Middle frontal gyrus (tissue), 1 donor: ENCODE measurements at regions not wholly inside any gene's neighbourhood (a gene's known extent, or its start where the extent isn't known, plus 50 kb on each side); places are given as distances from the start of the nearest gene placed in this dataset.
A peak's percentile ranks its signal among the peaks of the same experiment; 100 is the strongest.
"Not testable (repeated sequence)": the region's sequence is repeated elsewhere in the genome, so short reads cannot be mapped to it uniquely, and the experiment has no call there.

Experiments used
- DNase-seq: peaks from one replicate; pipeline ENCODE4 v3.0.0-alpha.2; 2015; ENCODE audit warnings: low spot score; ENCODE audit errors: extremely low spot score

DNA sequence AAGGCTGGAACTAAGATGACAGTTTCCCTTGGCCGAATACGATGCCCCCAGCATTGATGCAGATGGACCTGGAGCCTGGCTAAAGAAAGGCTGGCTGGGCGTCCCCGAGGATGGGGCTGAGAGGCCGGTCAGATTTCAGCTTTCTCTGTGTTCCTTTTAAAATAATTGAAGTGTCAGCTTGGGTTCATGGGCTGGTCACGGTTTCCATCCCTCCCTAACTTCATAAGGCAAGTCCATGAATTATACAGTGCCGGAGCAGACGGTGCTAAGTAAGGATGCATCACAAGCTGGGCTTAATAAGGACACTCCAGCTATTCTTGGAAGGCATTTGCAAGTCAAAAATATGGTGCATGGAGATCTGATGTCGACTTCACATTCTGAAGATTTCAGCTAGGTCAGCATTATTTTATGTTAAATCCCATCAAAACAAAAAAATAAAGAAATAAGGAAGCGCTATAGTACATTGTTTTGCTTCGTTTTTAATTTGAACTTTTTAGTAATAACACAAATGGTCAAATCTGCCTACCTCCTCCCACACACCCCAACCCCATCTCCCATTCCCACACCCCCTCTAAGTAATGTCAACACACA is 220.8 kb downstream of the RPLP1 start:
- no peak for DNase-seq

DNA sequence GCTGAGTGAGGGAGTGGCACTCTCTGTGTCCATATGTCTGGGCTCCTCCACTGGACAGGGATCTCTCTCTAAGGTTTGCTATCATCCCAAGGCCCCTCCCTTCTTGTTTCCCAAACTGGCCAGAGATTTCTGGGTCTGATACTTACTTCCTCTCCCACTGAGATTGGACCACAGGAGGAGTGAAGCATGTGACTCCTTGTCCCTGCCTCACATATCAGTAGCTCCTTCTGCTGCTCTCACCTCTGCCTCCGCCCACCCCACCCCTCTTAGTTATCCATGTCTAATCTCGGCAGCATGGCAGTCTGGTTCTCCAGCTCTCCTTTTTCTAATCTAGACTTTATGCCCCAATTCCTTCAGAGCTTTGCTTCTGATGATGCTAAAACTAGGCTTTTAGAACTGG is 223.1 kb downstream of the RPLP1 start:
- no peak for DNase-seq

DNA sequence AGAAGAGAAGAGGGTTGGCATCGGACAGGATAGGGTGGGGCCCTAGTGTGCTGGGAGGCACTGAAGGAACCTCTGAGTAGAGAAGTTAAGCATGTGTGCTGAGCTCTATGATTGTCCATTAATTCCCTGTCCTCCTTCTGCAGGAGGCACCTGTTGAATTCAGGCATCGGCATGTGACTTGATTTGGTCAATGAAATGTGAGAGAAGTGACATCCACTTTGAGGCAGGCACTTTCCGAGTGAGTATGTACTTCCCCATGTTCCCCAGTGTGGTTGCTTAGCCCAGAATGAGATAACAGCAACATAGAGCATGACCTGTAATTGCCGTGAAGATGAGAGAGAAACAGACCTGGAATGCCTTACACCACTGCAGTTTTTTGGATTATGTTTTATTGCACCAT is 224.8 kb downstream of the RPLP1 start:
- no peak for DNase-seq

DNA sequence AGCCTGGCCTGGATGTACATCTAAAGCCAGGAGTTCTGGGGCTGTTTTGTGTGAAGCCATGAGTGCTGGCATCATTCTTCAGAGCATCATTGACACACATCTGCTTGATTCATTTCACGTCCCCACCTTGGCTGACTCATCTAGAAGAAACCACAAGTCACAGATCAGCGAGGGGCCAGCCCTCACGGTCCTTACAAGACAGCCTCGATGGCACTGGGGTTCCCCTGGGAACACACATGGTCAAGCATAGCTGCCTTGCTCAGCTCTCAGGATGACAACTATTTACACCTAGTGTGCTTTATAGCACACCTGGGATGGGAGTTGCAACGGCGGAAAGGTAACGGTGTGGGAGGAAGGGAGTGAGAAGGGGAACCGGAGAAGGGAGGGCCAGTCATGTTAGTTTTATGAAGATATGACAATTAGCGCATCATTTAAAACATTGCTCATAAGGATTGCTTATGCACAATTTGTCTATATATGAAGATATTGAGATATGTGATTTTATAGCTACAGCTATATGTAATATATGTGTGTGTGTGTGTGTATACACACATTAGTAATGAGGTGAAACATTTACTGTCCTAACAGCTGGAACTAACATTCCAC is 227.1 kb downstream of the RPLP1 start:
- DNase-seq: no peak

DNA sequence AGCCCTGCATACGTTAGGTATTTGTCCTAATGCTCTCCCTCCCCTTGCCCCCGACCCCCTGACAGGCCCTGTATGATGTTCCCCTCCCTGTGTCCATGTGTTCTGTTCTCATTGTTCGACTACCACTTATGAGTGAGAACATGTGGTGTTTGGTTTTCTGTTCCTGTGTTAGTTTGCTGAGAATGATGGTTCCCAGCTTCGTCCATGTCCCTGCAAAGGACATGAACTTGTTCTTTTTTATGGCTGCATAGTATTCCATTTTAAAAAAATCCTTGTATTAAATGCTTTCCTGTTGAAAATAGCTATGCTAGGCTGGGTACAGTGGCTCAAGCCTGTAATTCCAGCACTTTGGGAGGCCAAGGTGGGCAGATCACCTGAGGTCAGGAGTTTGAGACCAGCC is 232.2 kb downstream of the RPLP1 start:
- DNase-seq: not testable (repeated sequence)

DNA sequence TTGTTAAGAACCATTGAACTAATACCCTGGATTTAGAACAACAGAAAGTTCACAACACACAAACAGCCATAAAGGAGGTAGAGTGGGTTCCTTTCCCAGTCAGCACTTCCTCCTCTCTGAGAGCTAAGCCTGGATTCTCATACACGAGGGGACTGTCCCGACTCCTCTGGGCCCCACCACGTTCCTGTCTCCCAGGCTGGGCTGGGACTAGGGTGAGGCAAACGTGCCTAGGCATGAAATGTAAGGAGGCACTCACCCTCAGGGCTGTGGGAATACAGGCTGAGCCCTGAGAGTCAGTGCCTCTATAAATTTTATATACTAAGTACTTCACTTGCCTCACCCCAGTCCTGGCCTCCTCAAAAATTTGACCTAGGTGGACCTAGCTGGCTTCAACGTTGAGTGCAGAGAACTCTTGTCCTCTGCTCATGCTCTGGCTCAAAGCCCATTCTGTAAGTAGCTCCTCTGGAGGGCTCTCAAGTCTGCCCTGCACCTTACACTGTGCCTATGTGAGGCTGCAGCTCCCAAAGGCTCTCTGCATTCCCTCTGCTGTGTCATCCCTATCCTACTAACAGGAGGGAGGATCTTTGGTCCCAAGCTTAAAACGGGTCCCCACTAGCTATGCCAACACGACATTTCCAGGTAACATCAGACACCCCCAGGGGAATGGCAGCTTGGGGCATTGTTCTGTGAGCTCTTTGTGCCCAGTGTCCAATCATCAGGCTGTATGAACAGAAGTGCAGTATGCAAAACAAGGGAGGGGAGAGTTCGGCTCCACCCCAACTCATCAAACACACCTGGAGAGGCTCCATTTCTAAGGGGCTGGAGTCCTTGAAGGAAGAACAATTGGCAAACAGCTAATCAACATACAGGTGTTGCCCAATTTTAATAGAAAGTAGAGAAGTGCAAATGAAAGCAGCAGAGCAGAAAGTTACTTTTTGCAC is 233.2 kb downstream of the RPLP1 start:
- no peak for DNase-seq

DNA sequence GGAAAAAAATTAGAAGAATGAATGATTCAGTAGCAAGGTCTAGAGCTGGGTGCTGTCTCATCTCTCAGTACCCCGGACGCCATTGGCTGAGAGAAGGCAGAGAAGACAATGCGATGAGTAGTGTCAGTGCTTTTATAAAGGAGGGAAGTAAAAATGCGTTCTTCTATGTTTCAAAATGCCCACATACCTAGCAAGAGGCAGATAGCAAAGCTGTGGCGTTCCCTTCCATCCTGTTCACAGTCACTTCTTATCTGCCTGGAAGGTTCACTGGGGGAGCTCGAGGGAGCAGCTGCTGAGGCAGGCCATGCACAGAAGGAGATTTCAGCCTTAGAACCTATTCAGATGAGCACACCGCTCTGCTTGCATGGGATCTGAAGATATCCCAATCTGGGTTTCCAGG is 234.0 kb downstream of the RPLP1 start:
- no peak for DNase-seq

DNA sequence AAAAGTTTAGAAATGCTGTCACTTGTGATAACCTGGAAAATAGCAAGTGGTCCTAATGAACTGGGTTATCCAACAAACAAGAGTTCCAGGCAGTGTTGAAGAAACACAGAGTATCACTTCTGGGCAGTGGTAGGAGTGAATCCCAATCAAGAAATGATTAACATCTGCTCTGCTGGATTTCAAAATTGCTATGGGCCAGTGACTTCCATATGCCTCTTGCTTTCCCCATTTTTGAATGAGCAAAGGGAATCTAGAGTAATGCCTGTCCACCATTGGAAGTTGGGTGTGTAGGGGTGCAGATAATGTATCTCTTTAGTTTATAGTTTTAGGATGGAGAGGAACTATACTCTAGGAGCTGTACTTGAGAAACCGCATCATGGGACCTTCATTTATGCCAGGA is 236.5 kb downstream of the RPLP1 start:
- no peak for DNase-seq

DNA sequence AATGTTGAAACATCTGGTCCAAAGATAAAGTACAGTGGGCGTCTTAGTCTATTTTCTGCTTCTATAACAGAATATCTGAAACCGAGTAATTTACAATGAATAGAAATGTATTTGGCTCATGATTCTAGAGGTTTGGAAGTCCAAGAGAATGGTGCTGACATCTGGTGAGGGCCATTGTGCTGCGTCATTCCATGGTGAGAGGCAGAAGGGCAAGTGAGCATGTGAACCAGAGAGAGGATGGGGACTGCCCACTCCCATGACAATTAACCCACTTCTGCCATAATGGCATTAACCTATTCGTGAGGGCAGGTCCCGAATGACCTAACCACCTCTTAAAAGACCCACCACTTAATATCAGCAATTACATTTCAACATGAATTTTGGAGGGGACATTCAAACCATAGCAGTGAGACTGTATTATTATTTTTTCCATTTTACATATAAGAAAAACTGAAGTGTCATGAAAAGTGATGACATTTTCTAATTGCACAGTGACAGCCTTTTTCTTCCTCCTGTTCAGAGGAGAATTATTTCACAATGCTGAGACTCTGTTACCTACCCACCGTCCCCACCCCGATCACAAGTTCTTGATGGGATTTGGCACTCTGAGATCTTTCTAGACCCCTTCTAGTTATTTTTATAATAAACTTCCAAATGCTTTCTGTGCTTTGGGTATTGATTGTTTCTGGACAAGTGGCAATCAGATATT is 238.8 kb downstream of the RPLP1 start:
- DNase-seq: no peak

DNA sequence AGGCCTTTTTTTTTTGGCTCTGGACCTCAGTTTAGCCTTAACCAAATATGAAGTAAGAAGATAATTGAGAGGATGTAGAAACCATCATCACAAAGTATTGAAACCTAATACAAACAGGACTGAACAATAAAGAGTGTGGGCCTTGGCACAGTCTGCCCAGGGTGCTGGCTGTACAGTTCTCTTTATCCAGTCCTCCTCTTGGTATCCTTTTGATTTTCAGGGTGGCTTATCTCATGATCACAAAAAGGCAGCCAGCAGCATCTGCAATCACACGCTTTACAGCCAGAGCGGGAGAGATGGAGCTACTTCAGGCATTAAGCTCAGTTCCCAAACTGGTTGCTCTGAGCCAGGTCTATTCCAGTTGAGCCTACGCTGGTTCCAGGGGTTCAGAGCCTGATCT is 239.7 kb downstream of the RPLP1 start:
- no peak for DNase-seq

DNA sequence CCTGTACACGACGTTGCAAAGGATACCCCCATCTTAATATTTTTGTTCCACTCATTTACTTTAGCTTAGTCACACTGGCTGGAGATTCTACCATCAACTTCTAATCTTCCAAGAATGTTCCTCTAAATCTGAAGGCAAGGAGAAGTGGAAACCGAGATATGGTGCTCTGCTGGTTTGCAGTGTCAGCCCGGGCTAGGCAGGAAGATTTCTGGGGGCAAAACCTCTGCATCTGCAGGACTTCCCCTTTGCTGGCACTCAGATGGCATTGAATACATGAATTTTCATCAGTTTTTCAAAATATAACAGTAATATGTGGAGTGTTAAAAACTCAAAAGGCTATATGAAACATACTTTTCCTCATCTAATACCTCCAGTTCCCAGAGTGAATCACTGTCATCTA is 240.4 kb downstream of the RPLP1 start:
- no peak for DNase-seq

DNA sequence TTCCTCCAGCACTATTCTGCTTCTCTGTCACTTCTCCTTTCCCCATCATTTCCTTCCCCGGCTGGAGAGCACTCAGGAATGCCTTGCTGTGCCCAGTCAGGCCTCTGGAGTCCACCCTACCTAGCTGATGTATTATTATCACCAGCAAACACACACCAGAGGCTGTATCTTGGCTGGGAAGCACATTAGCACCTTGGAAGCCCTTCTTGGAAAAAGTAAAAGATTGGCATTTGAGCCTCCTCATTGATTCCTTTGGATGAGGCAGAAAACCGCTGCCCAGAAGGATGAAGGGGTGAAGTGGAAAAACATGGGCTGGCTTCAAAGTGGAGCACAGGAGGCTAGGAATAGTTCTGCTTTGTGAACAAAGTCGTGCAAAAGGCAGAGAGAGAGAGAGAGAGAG is 244.3 kb downstream of the RPLP1 start:
- DNase-seq: no peak

DNA sequence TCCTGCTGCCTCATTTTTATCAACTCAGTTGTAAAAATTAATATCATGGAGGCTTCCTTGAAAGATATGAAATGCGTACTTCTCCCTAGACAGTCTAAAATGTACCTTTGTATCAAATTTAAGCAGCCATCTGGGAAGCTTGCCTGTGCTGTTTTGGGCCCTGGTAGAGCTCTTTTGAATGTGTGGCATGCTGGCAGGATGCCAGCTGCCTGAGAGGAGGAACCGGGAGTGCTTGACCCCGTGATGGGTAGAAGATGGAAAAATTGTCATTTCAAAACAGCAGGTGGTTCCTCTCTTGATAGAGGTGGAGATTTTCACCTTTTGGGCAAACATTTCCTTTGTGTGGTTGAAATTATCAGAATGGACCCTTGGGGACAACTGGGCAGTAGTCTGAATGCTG is 245.3 kb downstream of the RPLP1 start:
- DNase-seq: no peak

DNA sequence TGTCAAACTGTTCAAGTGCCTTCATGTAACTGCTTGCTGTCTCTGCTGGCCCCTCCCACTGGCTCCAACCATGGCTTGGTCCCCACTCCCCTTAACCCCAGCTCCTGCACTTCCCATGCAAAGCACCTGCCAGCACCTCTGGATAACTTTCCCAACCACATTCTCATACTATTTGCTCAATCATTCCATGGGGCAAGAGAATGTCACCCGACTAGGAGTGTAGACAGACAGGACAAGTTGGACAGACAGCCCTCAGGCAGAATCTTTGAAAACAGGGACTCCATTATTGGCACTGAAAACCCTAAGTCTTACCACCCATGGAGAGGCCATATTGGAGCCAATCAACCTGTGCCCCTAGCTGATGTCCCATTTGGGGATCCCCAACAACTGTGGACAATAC is 246.5 kb downstream of the RPLP1 start:
- no peak for DNase-seq

DNA sequence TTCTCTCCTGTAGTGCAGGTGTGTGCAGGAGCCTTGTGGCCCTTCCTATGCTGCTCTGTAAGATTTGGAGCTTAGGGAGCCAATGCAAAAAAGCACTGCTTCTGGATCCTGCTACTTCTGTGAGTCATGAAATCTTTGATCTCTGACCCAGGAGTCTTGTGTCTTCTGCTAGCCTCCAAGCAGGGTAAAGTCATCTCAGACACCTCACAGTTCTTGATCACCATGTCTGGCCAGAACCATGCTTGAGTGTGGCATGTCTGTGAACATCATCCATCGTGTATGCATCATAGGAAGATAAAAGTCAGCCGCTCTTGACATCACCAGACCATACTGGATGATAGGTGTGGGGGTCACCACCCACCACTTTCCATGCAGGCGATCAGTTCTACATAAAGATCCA is 247.8 kb downstream of the RPLP1 start:
- DNase-seq: no peak

DNA sequence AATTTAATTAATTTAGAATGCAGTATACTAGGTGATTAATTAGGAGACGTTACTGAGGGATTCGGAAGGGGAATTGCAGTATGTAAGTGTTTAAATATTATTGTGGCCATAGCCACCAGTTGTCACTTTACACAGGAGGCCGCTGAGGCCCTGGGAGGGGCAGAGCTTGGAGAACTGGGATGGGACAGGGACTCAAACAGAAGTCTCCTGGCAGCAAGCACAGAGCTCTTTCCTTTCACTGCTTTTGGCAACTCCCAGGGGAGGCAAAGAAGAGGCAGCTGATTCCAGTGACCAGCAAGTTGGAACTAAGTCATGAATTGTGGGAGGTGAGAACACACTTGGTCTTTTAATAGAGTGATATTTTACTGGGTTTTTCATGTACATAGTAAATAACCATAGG is 248.6 kb downstream of the RPLP1 start:
- no peak for DNase-seq

DNA sequence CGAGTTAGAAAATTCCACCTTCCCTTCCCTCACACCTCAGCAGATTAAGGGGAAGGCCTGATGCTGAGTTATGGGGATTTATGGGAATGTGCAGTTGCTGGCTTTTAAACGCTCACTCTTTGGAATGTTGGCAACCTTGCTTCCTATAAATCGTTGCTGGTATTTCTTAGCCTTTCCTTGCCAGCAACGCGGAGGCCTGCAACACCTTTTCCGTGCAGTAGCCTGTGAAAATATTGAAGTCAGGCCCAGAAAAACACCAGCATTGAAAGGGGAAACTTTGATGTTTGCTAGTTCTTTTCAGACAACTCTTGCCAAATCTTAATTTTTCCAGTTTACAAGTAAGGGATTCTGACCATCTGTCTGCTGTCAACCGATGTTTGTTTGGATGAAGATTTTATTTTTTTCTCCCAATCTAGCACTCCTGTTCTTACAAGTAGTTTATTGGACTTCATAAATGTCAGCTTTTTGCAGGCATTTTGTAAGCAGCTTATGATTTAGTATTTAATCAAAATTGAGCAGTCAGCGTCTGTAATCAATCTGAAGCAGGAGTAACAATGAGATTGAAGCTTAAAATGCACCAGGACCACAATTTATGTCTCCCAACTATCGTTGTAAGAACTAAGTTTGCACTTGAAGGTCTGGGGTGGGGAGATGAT is 251.0 kb downstream of the RPLP1 start:
- peak; percentile 8 for DNase-seq

DNA sequence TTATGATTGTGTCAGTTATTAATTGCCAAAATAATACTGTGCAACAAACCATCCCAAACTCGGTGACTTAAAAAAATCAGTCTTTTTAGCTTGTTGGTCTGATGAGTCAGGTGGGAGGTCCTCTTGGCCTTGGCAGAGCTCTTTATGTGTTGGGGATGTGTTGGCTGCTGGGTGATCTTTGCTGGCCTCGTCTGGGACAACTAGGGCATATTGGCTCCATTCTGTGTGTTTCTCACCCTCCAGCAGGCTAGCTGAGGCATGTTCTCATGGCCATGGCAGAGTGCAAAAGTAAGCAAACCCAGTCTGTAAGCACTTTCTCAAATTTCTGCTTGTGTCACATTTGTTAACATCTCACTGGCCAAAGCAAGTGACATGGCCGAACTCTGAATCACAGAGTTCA is 251.6 kb downstream of the RPLP1 start:
- no peak for DNase-seq

DNA sequence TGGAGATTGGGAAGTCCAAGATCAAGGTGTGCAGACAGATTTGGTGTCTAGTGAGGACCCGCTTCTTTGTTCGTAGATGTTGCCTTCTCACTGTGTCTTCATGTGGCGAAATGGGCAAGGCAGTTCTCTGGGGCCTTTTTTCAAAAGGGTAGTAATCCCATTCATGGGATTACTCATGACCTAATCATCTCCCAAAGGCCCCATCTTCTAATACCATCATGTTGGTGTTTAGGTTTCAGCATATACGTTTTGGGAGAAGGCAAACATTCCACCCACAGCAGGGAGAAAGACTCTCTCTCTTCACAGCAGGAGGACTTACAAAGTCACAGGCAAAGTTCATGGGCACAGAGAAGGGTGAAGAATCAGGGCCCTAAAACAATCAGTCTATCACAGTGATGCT is 252.1 kb downstream of the RPLP1 start:
- DNase-seq: no peak

DNA sequence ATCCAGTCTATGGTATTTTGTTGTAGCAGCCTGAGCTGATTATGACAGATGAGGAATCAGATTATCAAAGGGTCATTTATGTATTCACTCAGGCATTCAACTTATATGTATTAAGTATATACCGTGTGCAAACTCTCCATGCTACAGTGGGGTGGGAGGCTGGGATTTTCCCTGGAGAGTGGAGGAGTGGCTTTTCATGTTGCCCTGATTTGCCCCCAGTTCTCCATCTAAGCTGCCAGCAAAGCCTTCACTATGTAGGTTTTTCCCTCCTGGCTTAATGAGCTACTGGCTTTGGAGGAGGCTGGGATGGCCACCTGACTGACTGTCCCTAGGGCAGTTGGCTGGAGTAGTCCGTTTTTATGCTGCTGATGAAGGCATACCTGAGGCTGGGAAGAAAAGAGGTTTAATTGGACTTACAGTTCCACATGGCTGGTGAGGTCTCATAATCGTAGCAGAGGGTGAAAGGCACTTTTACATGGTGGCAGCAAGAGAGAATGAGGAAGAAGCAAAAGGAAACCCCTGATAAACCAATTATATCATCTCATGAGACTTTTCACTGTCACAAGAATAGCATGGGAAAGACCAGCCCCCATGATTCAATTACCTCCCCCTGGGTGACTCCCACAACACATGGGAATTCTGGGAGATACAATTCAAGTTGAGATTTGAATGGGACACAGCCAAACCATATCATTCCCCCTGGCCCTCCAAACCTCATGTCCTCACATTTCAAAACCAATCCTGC is 253.9 kb downstream of the RPLP1 start:
- no peak for DNase-seq

DNA sequence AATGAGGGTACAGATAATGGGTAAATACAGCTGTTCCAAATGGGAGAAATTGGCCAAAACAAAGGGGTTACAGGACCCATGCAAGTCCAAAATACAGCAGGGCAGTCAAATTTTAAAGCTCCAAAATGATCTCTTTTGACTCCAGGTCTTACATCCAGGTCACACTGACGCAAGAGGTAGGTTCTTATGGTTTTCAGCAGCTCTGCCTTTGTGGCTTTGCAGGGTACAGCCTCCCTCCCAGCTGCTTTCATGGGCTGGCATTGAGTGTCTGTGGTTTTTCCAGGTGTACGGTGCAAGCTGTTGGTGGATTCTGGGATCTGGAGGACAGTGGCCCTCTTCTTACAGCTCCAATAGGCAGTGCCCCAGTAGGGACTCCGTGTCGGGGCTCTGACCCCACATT is 254.6 kb downstream of the RPLP1 start:
- not testable (repeated sequence) for DNase-seq
